ENCODE measurements at regions not wholly inside any gene's neighbourhood (a gene's known extent, or its start where the extent isn't known, plus 50 kb on each side); places are given as distances from the start of the nearest gene placed in this dataset.

GRCh38 chrX:139083191-139083590, 371.7 kb upstream of the FGF13 start:
- TF ChIP-seq CTCF (conservative IDR thresholded peaks at IDR 0.05) (no peak), EZH2 (IDR thresholded peaks at IDR 0.05; ENCODE audit: low read depth) (no peak)
